Neural crest cell (in vitro differentiated cells): ENCODE measurements at regions not wholly inside any gene's neighbourhood (a gene's known extent, or its start where the extent isn't known, plus 50 kb on each side); places are given as distances from the start of the nearest gene placed in this dataset.
"Not testable (repeated sequence)": the region's sequence is repeated elsewhere in the genome, so short reads cannot be mapped to it uniquely, and the experiment has no call there.

Experiments used
- DNase-seq: peaks from one replicate; pipeline ENCODE4 v3.0.0; 2021; ENCODE audit warnings: low read depth, mixed read lengths, low spot score
- H3K27ac Mint-ChIP-seq: one replicate; pipeline ENCODE4 v1.8.0; 2021; ENCODE audit warnings: mild to moderate bottlenecking, mixed read lengths; ENCODE audit not compliant: unreplicated experiment
- H3K27me3 Mint-ChIP-seq: 2 replicates; pipeline ENCODE4 v1.8.0; 2021; ENCODE audit warnings: low read depth, mild to moderate bottlenecking, mixed read lengths
- H3K36me3 Mint-ChIP-seq: 2 replicates; pipeline ENCODE4 v1.8.0; 2021; ENCODE audit warnings: low read depth, mild to moderate bottlenecking, mixed read lengths
- H3K4me1 Mint-ChIP-seq: 2 replicates; pipeline ENCODE4 v1.8.0; 2021; ENCODE audit warnings: mixed read lengths
- H3K4me3 Mint-ChIP-seq: one replicate; pipeline ENCODE4 v1.8.0; 2021; ENCODE audit warnings: mild to moderate bottlenecking, mixed read lengths
- H3K9me3 Mint-ChIP-seq: 2 replicates; pipeline ENCODE4 v1.8.0; 2021; ENCODE audit warnings: mixed read lengths
- CTCF ChIP-seq: fragments of 200-600 bp; sonication (generic); conservative IDR thresholded peaks from 2 replicates; pipeline ENCODE4 v1.5.0; 2021; ENCODE audit warnings: antibody characterized with exemption, mild to moderate bottlenecking

- Mint-ChIP-seq H3K27ac (no peak overlapping the region), H3K9me3 (peaks cover 4% of the 10 kb centered on the region), H3K36me3 (no peaks in the 10 kb centered on the region), H3K4me3 (no peak overlapping the region), H3K27me3 (peaks cover 73% of the 10 kb centered on the region), H3K4me1 (peaks cover 27% of the 10 kb centered on the region)
- DNase-seq, result no peak
- TF ChIP-seq CTCF, result no peak
These were observed 237.3 kb downstream of the BCL11B start for GRCh38 chr14:99034711-99035171.

GRCh38 chr14:99035268-99035667, 236.7 kb downstream of the BCL11B start:
- Mint-ChIP-seq H3K4me3 (no peak overlapping the region), H3K27me3 (peaks cover 74% of the 10 kb centered on the region), H3K27ac (no peak overlapping the region)

GRCh38 chr14:99035712-99036610, 236.0 kb downstream of the BCL11B start:
- Mint-ChIP-seq H3K27me3 (peaks cover 75% of the 10 kb centered on the region), H3K4me3 (no peak overlapping the region), H3K4me1 (peaks cover 35% of the 10 kb centered on the region), H3K27ac (no peak overlapping the region), H3K9me3 (peaks cover 4% of the 10 kb centered on the region), H3K36me3 (no peaks in the 10 kb centered on the region)
- DNase-seq, result no peak
- no peak for TF ChIP-seq CTCF

More at GRCh38 chr14:99035268-99035667, 236.7 kb downstream of the BCL11B start:
- Mint-ChIP-seq H3K4me1 (peaks cover 32% of the 10 kb centered on the region), H3K36me3 (no peaks in the 10 kb centered on the region), H3K9me3 (peaks cover 4% of the 10 kb centered on the region)
- no peak for DNase-seq
- no peak for TF ChIP-seq CTCF

GRCh38 chr14:99036611-99037293, 235.2 kb downstream of the BCL11B start:
- no peak overlapping the region for H3K27ac Mint-ChIP-seq
- H3K27me3 Mint-ChIP-seq, result peaks cover 83% of the 10 kb centered on the region
- H3K4me3 Mint-ChIP-seq, result peak overlapping the region; percentile 19
- no peak for DNase-seq
- peaks cover 42% of the 10 kb centered on the region for H3K4me1 Mint-ChIP-seq
- H3K36me3 Mint-ChIP-seq, result no peaks in the 10 kb centered on the region
- TF ChIP-seq CTCF, result no peak
- H3K9me3 Mint-ChIP-seq, result peaks cover 4% of the 10 kb centered on the region

- H3K36me3 Mint-ChIP-seq, H3K9me3 Mint-ChIP-seq, DNase-seq, H3K4me3 Mint-ChIP-seq, H3K27ac Mint-ChIP-seq: not testable (repeated sequence)
- Mint-ChIP-seq H3K4me1 (peaks cover 42% of the 10 kb centered on the region), H3K27me3 (peaks cover 86% of the 10 kb centered on the region)
These were observed 234.7 kb downstream of the BCL11B start for GRCh38 chr14:99037326-99037725.
